ENCODE measurements at regions not wholly inside any gene's neighbourhood (a gene's known extent, or its start where the extent isn't known, plus 50 kb on each side); places are given as distances from the start of the nearest gene placed in this dataset.
"Not testable (repeated sequence)": the region's sequence is repeated elsewhere in the genome, so short reads cannot be mapped to it uniquely, and the experiment has no call there.

DNA sequence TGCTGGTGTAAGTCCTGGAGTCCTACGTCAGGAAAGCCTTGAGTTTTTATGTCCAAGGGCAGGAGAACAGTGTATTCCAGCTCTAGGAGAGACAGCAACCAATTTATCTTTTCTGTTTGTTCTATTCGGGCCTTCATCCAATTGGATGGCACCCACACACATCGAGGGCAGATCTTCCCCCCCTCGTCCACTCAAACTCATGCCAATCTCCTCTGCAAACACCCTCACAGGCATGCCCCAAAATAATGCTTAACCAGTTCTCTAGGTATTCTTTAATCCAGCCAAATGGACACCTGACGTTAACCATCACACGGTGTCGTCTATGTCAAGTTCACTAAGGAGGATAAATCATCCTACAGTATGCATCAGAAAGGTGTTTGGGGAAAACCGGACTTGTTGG is 102.5 kb upstream of the TRPM1 start:
- Mint-ChIP-seq H3K4me1 (peaks cover 74% of the 10 kb centered on the region), H3K36me3 (no peaks in the 10 kb centered on the region)

DNA sequence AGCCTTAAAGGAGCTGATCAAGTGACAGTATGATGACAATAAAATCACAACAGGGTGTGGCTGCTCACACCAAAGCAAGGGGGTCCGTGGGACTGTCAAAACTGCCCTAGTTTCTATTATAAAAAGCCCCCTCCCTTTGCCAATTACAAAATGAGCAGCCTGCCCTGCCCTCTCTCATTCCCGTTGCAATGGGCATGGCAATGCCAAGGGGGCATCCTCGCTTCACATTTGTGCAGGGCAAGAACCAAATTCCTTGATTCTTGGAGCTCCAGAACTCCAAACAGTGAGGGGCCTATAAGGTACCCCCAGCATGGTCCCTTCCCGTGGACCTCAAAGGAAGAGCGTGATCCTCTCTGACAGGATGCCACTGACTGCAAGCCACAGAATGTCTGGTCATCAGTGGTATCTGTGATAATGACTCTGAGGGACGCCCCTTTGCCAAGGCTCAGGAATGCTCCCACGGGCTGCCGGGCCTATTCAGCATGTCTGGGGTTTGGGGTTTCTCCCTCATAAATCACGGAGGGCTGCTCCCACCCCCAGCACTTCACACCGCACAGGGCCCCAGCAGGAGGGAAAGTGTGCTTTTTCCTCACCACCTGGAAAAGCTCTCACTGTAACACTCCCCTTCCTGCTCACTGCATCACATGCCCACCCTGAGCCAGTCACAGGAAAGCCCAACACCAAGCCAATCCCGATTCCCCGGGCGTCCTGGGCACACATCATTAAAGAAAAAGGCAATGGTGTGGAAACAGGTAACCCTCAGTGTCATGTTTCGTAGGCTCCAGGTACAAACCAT is 105.1 kb upstream of the TRPM1 start:
- H3K27ac Mint-ChIP-seq: no peak overlapping the region
- H3K9me3 Mint-ChIP-seq: peaks cover 9% of the 10 kb centered on the region
- peaks cover 27% of the 10 kb centered on the region for H3K27me3 Mint-ChIP-seq
- CTCF ChIA-PET: interaction anchor here (0.8 to 8.6 kb wide), 3 partner anchors 8 to 282 kb away, joined by 3 to 105 read pairs (median 4); no protein-coding TSS in a partner anchor
- peaks cover 65% of the 10 kb centered on the region for H3K4me1 Mint-ChIP-seq
- DNase-seq: no peak
- no peak overlapping the region for H3K4me3 Mint-ChIP-seq
- H3K36me3 Mint-ChIP-seq: peaks cover 10% of the 10 kb centered on the region

More for the DNA sequence above, 102.5 kb upstream of the TRPM1 start:
- Mint-ChIP-seq H3K27ac (no peak overlapping the region), H3K9me3 (no peaks in the 10 kb centered on the region), H3K27me3 (peaks cover 47% of the 10 kb centered on the region), H3K4me3 (no peak overlapping the region)
- no peak for DNase-seq
- CTCF ChIA-PET: interaction anchor here (1.2 to 8.6 kb wide), 2 partner anchors 123 to 285 kb away, joined by 3 to 105 read pairs; partner anchors contain the start of gene KLF13

DNA sequence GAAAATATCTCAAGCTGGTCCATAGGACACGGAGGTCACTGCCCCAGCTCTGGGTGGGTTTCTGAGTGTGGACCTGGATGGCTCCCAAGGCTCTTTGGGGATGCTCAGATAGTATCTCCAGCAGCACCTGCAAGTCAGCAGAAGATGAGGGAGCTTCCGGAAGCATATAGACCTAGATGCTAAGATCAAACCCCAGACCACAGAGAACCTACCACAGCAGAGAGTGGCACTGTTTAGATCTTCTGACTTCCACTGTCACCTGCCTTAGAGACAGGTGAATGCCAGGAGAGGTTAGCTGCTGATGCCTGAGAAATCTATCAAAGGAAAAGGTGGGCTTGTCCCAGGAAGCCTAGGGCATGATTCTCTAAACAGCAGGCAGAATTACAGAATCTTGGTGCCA is 105.7 kb upstream of the TRPM1 start:
- CTCF ChIA-PET: interaction anchor here (0.8 kb wide), 1 partner anchor 57 kb away, joined by 3 read pairs; no protein-coding TSS in a partner anchor
- peaks cover 10% of the 10 kb centered on the region for H3K9me3 Mint-ChIP-seq
- H3K27ac Mint-ChIP-seq: peak overlapping the region; percentile 53
- peaks cover 66% of the 10 kb centered on the region for H3K4me1 Mint-ChIP-seq
- no peak overlapping the region for H3K4me3 Mint-ChIP-seq
- peaks cover 13% of the 10 kb centered on the region for H3K36me3 Mint-ChIP-seq
- H3K27me3 Mint-ChIP-seq: peaks cover 33% of the 10 kb centered on the region
- peak; percentile 65 for DNase-seq

DNA sequence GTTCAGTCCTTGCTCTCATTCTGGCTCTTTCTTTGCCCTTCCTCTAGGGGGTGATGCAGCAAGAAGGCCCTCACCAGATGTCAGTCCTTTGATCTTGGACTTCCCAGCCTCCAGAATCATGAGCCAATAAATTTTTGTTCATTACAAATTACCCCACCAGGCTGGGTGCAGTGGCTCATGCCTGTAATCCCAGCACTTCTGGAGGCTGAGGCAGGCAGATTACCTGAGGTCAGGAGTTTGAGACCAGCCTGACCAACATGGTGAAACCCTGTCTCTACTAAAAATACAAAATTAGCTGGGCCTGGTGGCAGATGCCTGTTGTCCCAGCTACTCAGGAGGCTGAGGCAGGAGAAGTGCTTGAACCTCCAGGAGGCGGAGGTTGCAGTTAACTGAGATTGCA is 106.3 kb upstream of the TRPM1 start:
- H3K36me3 Mint-ChIP-seq: peaks cover 13% of the 10 kb centered on the region
- H3K27me3 Mint-ChIP-seq: peaks cover 31% of the 10 kb centered on the region
- H3K4me1 Mint-ChIP-seq: peaks cover 66% of the 10 kb centered on the region
- H3K27ac Mint-ChIP-seq: peak overlapping the region; percentile 53
- CTCF ChIA-PET, DNase-seq, H3K4me3 Mint-ChIP-seq, H3K9me3 Mint-ChIP-seq: not testable (repeated sequence)

DNA sequence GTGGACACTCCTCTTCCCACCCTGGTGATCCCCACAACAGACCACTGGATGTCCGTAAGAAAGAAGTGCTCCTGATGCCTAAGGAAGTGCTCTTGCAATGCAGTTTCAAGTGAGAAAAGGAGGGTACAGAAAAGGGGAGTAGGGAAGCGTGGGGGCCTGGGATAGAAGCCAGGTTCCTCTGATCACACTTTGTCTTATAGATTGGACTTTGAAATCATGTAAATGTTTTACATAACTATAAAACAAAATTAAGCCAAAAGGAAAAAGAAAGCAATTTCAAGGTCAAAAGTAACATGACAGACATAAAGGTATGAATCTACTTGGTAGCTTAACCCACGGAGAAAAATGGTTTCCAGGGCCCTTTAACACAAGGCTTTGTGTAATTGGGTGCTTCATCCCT is 107.3 kb upstream of the TRPM1 start:
- CTCF ChIA-PET: no interaction called here
- peaks cover 21% of the 10 kb centered on the region for H3K27me3 Mint-ChIP-seq
- H3K9me3 Mint-ChIP-seq: peaks cover 10% of the 10 kb centered on the region
- H3K27ac Mint-ChIP-seq: no peak overlapping the region
- no peak overlapping the region for H3K4me3 Mint-ChIP-seq
- H3K36me3 Mint-ChIP-seq: peaks cover 13% of the 10 kb centered on the region
- peaks cover 66% of the 10 kb centered on the region for H3K4me1 Mint-ChIP-seq
- no peak for DNase-seq

DNA sequence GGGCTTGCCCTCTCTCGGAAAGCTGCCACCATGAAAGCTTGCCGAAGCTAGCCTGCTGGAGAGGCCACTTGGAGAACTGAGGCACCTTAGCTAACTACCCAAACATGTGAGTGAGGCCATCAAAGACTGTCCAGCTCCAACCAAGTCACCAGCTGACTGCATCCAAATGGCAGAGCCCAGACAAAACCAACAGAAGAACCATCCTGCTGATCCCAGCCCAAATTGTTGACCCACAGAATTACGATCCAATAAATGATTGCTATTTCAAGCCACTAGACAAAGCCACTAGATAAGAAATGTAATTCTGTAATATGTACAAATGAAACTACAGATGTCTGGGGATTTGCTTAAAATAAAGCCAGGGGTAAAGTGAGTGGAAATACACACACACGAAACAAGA is 109.8 kb upstream of the TRPM1 start:
- Mint-ChIP-seq H3K4me3 (no peak overlapping the region), H3K4me1 (peaks cover 71% of the 10 kb centered on the region), H3K27ac (no peak overlapping the region), H3K36me3 (peaks cover 13% of the 10 kb centered on the region), H3K27me3 (peaks cover 11% of the 10 kb centered on the region), H3K9me3 (peaks cover 10% of the 10 kb centered on the region)
- no peak for DNase-seq
- CTCF ChIA-PET: interaction anchor here (0.9 to 2.2 kb wide), 3 partner anchors 223 to 279 kb away, joined by 3 to 5 read pairs (median 3); no protein-coding TSS in a partner anchor

DNA sequence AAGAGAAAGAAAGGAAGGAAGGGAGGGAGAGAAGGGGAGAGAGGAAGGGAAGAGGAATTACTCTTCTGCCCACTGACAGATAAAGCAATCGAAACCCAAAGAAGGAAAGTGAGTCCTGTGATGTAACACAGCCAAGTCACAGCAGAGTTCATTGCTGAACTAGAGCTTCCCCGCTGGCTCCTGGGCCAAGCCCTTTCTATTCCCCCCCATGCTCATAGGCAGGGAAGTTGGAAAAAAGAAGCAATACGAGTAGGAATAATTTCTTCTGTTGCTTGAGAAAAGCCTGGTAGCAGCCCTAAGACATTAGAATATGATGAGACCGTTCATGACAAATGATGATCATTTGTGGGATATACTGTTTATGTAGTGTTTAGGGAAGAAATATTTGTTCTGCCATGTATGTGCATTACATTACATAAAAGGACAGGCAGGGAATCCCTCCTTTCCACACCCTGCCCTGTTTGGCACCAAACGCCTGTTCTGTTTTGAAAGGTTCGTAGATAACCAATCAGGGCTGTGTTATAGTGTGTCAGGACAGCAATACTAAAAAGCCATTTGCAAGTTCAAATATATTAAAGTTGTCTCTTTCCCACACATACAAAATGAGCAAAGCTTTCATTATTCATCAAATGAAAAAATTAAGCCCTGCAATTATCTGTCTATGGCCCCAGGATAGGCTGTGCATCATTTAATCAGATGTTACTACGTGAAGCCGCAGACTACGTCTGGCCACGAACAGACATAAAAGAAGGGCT is 111.0 kb upstream of the TRPM1 start:
- peaks cover 7% of the 10 kb centered on the region for H3K27me3 Mint-ChIP-seq
- H3K4me3 Mint-ChIP-seq: no peak overlapping the region
- DNase-seq: no peak
- peaks cover 13% of the 10 kb centered on the region for H3K36me3 Mint-ChIP-seq
- peaks cover 71% of the 10 kb centered on the region for H3K4me1 Mint-ChIP-seq
- CTCF ChIA-PET: interaction anchor here (0.9 to 1.5 kb wide), 3 partner anchors 153 to 223 kb away, joined by 3 to 4 read pairs (median 3); no protein-coding TSS in a partner anchor
- no peak overlapping the region for H3K27ac Mint-ChIP-seq
- H3K9me3 Mint-ChIP-seq: peaks cover 10% of the 10 kb centered on the region

DNA sequence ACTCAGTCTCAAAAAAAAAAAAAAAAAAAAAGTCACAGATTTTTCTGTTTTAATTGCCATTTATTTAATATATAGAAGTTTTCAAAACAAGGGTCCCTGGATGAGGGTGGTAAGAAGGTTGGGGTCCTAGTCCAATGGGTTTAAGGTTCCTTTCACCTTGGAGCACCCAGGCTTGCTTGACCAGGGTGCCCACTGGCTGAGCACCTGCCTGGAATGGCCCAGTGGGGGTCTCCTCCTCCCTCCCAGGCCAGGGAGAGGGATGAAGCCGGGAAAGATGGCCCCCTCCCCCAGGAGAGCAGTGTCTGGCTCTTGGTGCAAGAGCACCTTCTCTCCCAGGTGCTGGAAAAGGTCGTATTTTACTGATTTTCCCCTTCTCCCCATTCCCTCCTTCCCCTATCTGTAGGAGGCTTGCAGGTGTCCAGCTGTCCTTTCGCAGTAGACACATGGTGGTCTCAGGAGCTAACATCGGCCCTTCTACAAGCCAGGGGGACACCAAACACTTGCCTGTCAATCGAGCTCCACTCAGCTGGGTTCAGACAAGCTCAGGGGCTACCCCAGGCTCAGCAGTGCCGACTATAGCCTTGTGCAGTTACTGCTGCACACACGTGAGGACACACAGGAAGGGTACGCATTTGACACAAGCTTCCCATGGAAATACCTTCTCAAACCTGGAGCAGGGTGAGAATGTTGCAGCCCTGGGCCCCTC is 112.3 kb upstream of the KLF13 start:
- Mint-ChIP-seq H3K27ac (peak overlapping the region; percentile 91), H3K4me3 (peak overlapping the region; percentile 69), H3K9me3 (peaks cover 10% of the 10 kb centered on the region), H3K27me3 (peaks cover 10% of the 10 kb centered on the region), H3K4me1 (peaks cover 69% of the 10 kb centered on the region), H3K36me3 (peaks cover 13% of the 10 kb centered on the region)
- CTCF ChIA-PET: interaction anchor here (0.7 to 2.7 kb wide), 26 partner anchors 9 to 314 kb away, joined by 3 to 18 read pairs (median 5); partner anchors contain the start of gene KLF13
- DNase-seq: peak; percentile 47

DNA sequence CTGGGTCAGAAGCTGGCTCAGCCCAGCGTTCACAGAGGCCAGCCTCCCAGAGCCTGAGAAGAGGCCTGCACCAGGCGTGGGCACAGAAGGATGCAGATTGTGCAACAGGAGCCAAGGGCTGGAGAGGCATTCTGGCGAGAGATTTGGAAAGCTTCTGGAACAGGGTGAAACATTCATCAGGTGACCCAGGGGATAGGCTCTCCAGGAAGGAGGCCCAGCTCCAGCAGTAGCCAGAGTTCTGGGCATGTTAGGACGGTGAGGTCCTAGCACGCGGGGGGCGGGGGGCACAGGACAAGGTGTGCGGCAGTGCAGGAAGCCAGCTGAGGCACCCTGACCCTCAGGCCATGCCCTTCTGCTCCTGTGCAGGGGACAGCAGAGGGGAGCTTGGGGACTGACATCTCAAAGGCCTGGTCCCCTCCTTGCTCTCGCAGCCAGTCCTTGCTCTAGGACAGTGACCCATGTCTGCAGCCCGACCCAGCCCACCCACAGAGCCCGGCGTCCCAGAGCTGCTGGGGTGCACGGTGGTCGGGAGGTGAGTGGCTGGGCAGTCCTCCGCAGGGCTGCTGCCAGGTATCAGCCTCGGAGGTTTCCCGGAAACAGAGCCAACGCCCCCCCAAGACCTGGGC is 111.7 kb upstream of the KLF13 start:
- H3K27me3 Mint-ChIP-seq: peaks cover 10% of the 10 kb centered on the region

DNA sequence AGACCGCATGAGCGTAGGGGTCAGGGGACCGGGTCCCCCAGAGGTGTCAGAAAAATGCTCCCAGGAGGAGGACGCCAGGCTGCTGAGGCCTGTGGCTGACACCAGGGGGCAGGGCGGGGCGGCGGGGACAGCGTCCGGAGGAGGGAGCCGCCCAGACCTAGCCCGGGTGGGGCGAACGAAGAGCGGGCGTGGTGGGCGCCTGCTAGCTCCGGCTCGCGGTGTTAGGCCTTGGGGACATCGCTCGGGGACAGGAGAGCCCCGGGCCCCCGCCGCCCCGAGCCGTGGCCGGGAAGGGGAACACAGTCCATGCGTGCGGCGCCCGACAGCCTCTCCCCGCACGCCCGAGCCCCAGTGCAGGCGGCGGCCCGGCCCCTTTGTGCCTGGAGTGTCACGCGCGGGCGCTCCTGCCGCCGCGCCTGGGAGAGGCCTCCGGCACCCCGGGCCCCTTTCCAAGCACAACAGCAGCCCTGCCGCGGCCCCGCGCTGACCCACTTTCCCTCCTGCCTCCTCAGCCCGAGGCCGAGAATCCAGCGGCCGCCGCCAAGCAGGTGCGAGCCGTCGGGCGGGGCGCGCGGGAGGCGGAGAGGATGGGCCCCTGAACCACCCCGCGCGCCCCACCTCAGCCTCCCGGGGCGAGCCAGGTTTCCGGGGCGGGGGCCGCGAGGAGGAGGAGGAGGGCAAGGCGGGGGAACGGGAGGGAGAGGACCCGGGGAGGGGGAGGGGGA is 111.0 kb upstream of the KLF13 start:
- CTCF ChIA-PET: interaction anchor here (0.8 to 2.7 kb wide), 25 partner anchors 10 to 274 kb away, joined by 3 to 18 read pairs (median 5); partner anchors contain the start of gene KLF13
- Mint-ChIP-seq H3K27me3 (peaks cover 10% of the 10 kb centered on the region), H3K36me3 (peaks cover 9% of the 10 kb centered on the region), H3K9me3 (peaks cover 8% of the 10 kb centered on the region), H3K4me1 (peaks cover 65% of the 10 kb centered on the region), H3K4me3 (peak overlapping the region; percentile 69), H3K27ac (peak overlapping the region; percentile 94)
- peak; percentile 87 for DNase-seq

More for the DNA sequence above, 111.7 kb upstream of the KLF13 start:
- Mint-ChIP-seq H3K9me3 (peaks cover 10% of the 10 kb centered on the region), H3K4me1 (peaks cover 65% of the 10 kb centered on the region), H3K27ac (peak overlapping the region; percentile 91), H3K4me3 (peak overlapping the region; percentile 69), H3K36me3 (peaks cover 11% of the 10 kb centered on the region)
- DNase-seq: no peak
- CTCF ChIA-PET: interaction anchor here (0.7 to 2.7 kb wide), 28 partner anchors 9 to 314 kb away, joined by 3 to 18 read pairs (median 5); partner anchors contain the start of gene KLF13

DNA sequence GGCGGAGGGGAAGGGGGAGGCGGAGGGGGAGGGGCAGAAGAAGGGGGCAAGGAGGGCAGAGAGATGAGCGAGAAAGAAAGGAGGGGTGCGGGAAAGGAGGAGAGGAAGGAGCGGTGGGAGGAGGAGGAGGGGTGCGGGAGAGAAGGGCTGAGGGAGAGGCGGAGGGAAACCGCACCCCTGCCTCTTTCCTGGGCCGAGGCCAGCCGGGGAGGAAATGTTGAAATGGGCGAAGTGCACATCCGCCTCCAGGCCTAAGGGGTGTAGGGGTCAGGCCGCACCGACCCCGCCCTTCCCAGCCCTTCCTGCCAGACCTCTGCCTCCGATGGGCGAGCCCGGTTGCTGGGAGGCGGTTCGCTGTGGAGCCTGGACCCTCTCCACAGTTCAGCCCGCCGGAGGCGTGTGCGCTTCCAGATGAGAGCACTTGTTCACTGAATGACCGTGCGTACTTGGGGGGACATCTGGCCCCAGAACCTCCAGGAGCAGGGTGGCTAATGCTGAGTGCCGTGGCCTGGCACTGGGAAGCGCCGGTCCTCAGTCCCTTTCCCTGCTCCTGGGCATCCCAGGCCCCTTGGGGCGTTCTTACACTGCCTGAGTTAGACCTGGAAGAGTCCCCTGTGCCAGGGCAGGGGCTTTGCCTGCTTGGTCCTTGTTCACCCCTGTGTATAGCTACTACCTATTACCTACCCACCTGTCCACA is 110.3 kb upstream of the KLF13 start:
- Mint-ChIP-seq H3K27me3 (peaks cover 10% of the 10 kb centered on the region), H3K36me3 (peaks cover 5% of the 10 kb centered on the region), H3K4me1 (peaks cover 65% of the 10 kb centered on the region), H3K4me3 (peak overlapping the region; percentile 77), H3K9me3 (peaks cover 2% of the 10 kb centered on the region), H3K27ac (peak overlapping the region; percentile 94)
- CTCF ChIA-PET: interaction anchor here (0.7 kb wide), 1 partner anchor 51 kb away, joined by 3 read pairs; no protein-coding TSS in a partner anchor
- DNase-seq: peak; percentile 82

DNA sequence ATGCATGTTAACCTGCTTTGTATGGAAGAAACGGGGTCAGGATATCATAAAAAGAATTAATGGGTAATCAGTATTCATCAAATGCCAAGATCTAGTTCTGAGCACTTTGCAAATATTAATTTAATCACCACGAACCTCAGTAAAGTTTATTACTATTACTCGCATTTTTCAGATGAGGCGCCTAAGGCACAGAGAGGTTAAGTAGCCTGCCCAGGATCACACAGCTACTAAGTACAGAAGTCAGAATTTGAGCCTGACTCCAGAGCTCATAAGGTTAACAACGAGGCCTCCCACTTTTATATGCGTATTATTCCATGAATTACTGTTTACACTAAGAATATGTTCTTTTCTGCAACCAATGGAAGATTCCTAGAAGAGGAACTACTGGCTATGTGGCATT is 109.6 kb upstream of the KLF13 start:
- H3K4me1 Mint-ChIP-seq: peaks cover 58% of the 10 kb centered on the region
- no peak overlapping the region for H3K4me3 Mint-ChIP-seq
- CTCF ChIA-PET: interaction anchor here (0.7 kb wide), 1 partner anchor 50 kb away, joined by 3 read pairs; no protein-coding TSS in a partner anchor
- H3K27ac Mint-ChIP-seq: peak overlapping the region; percentile 94
- H3K27me3 Mint-ChIP-seq: peaks cover 6% of the 10 kb centered on the region
- peaks cover under 1% of the 10 kb centered on the region for H3K36me3 Mint-ChIP-seq
- H3K9me3 Mint-ChIP-seq: no peaks in the 10 kb centered on the region
- DNase-seq: no peak
